Stimulated activated CD4-positive, alpha-beta T cell treated with anti-CD3 and anti-CD28 coated beads, Interleukin-4, amount 100 ng/mL, for 48 hours (primary cell): ENCODE measurements at regions not wholly inside any gene's neighbourhood (a gene's known extent, or its start where the extent isn't known, plus 50 kb on each side); places are given as distances from the start of the nearest gene placed in this dataset.

Experiments
- DNase-seq, 2 donors: peaks; one replicate each; pipeline ENCODE4 v3.0.0-alpha.2; 2020; ENCODE audit warnings: low read depth in 2 of 2

DNA sequence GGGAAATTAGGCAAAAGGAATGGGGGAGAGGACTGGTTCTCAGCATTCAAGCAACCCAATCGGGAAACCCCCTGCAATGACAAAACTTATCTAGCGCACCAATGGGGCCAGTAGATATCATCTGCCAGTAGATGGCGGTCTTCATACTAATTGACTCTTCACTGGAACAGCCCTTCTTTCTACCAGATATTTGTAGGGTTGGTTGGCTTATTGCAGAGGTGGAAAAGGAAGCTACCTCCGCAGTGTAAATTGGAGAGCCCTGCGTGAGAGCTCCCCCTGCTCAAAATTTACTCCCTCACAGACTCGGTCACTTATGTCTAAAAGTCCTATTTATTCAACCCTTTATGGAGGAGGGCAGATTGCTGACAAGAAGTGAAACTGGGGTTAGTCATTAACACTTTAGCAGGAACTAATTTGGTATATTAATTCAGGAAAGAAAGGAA, 166.1 kb upstream of the CCND2 start:
- DNase-seq = peak in 1 of 2 donors; percentile 47

DNA sequence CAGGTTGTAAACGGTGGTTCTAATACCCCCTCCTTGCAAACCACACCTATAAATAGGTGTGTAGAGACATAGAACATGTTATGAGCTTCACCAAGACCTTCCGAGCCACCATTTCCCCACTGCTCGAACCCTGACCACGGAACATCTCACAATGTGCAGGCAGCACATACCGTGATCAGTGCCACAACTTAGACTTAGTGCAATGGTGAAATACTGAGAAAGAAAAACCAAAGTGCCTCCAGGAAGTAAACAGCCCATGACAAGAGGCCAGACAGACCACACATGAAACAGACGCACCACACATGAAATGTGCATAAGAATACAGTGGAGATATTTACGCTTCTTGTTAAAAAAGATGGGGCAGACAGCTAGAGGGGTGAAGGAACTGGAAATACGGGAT, 166.9 kb upstream of the CCND2 start:
- DNase-seq = no peak

DNA sequence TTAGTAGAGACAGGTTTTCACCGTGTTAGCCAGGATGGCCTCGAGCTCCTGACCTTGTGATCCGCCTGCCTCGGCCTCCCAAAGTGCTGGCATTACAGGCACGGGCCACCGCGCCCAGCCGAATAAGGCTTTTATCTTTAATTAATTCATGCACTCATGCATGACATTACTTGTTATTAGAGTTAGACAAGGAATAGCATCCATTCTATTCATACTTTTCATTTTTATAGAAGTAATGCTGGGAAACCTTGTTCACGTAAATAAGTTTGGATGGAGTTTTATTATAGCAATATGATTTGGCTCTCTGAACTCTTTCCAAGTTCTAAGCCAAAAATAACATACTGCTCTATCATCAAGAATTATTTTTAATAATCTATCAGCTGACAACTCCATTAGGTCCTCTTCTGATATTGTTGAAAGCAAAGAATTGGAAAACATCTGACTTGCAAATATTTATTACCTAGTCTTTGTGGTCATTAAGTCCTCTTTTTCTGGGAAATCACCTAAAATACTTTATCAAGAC, 168.8 kb upstream of the CCND2 start:
- DNase-seq = no peak

DNA sequence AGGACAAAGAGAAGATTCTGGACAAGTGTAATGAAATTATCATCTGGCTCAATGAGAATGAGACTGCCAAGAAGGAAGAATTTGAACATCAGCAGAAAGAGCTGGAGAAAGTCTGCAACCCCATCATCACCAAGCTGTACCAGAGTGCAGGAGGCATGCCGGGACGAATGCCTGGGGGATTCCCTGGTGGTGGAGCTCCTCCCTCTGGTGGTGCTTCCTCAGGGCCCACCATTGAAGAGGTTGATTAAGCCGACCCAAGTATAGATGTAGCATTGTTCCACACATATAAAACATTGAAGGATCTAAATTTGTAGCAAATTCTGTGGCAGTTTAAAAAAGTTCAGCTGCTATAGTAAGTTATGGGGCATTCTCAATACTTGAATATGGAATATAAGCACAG, 174.3 kb upstream of the CCND2 start:
- DNase-seq = no peak

- no peak for DNase-seq
Measured at GRCh38 chr12:4091016-4091743, 182.4 kb upstream of the CCND2 start.

GRCh38 chr12:4089956-4090355, 183.6 kb upstream of the CCND2 start:
- no peak for DNase-seq

DNA sequence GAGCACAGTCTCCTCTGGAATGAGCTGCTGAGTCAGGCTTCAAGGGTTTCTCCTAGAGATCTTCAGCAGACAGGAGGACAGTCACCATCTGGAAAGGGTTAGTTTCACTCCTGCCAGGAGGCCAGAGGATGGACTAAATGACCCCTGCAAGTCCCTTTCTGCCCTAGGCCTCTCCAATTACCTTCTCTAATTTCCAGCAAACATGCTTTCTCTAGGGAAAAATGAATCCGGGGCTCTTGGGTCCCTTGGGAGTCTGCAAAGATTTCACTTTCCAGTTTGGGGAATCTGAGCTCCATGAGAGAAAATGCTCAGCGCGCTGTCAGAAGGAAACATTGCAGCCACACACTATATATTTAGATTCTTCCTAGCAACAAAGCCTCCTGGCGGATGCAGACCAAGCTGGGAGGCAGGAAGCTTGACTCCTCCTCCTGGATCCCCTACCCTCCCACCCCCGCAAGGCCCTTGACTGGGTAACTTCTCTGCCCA, 184.4 kb upstream of the CCND2 start:
- DNase-seq = no peak

DNA sequence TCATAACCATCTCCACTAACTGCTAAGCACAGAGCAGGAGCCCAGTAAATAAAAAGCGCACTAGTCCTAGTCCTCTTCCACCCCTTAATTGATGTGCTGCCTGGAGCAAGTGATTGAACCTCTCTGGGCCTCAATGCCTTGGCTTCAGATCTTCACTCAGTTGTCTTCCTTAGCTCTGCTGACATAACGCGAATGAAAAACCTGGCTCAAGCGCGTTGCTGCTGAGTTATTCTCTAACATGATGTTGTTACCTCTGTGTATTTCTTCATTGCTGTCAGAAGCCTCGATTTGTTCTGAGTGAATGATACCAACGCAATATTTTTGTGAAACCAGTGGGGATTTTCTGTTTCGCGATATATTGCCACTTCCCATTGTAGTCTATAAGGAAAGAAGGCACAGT, 185.1 kb upstream of the CCND2 start:
- no peak for DNase-seq

- no peak for DNase-seq
Measured at GRCh38 chr12:4086481-4086880, 187.1 kb upstream of the CCND2 start.

- DNase-seq = no peak
Measured at GRCh38 chr12:4084573-4084972, 189.0 kb upstream of the CCND2 start.

- no peak for DNase-seq
Measured at GRCh38 chr12:4082809-4083403, 190.7 kb upstream of the CCND2 start.

- DNase-seq = no peak
Measured at GRCh38 chr12:4080213-4080612, 193.3 kb upstream of the CCND2 start.

DNA sequence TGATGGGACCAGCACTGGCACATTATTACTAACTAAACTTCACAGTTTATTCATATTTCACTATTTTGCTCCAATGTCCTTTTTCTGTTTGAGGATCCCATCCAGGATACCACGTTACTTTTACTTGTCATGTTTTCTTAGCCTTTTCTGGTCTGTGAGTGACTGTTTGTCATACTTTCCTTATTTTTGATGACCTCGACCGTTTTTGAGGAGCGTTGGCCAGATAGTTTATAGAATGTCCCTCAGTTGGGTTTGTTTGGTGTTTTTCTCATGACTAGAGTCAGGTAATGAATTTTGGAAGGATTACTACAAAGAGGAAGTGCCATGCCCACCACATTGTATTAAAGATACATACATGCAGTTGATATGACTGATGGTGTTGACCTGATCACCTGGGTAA, 199.4 kb upstream of the CCND2 start:
- DNase-seq = no peak

DNA sequence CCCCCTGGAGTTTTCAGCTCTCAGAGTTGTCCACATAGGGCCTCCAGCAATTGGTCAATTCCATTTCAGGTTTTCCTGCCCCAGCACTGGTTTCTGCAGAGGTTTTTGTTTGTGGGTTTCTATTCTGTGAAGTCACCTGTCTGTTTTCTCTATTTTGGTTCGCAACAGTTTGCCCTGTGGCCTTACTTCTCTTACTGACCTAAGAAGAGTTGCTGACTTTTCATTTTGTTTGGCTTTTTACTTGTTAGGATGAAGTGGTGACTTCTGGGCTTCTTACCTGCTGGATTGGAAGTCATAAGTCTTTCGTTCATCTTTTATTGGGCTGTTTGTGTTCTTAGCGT, 196.4 kb upstream of the PARP11 start:
- DNase-seq = no peak

DNA sequence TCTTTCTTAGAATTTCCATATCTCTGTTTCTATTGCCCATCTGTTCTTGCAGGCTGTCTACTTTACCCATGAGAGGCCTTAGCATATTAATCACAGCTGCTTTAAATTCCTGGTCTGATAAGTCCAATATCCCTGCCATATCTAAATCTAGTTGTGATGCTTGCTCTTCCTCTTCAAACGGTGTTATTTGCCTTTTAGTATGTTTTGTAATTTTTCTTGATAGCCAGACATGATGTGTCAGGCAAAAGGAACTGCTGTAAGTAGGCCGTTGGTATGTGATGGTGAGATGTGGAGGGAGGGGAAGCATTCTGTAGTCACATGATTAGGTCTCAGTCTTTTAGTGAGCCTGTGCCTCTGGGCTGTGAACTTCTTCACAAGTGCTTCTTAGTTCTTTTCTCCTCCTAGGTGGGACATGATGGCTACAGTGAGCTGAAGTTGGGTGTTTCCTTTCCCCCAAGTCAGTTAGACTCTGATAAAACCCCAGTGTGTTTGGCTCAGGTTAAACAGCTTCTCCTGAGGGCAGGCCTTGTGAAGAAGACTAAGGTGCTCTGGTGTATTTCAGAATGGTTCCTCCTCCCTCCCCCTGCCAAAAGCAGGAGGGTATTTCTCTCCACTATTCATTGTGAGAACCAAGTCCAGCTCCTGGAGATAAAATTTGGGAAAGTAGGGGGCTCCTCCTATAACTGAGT, 195.9 kb upstream of the PARP11 start:
- DNase-seq = no peak

DNA sequence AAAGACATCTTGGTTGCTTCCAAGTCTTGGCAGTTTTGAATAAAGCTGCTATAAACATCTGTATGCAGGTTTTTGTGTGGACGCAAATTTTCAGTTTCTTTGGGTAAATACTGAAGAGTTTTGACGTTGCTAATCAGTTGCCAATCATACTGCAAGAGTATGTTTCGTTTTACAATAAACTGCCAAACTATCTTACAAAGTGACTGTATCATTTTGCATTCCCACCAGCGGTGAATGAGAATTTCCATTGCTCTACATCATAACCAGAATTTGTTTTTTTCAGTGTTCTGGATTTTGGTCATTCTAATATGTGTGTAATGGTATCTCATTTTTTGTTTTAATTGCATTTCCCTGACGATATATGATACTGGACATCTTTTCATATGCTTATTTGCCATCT, 190.8 kb upstream of the PARP11 start:
- DNase-seq = no peak

GRCh38 chr12:4059898-4060568, 186.8 kb upstream of the PARP11 start:
- no peak for DNase-seq

DNA sequence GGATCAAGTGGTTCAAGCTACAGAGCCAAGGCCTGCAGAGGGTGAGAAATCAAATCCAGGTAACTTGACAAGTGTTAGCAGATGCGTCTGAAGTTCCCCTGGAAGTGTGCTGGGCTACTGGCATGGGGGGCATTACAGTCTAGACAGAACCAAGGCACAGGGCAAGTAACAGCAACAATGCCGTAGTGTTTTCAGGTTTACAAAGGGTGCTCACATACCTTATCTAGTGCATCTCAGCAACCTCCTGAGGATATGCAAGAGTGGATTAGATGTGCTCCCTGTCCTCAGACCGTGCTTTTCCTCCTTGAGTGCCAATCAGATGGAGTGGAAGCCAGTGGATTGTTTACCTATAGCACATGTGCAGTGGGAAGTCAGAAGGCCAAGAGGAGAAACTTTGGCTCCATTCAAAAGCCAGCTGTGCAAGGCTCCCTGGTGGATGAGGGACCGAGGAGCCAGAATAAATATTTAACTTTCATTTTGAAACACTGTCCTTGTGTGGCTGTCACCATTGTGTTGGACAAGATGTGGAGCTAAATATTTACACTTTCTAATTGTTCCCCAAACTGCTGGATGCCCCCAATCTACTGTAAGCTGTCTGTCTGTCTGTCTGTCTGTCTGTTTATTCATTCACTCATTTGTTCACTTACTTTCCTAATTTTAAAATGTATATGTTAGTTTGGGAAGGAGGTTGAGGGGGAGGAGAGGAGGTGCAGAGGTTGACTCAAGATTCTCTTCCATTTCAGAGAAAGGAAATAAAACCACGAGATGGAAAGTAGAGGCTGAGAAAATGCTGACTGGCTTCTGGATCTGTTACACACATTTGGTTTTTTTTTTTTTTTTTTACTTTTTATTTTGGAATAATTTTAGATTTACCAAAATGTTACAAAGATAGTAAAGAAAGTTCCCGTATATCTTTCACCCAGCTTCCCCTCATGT, 184.0 kb upstream of the PARP11 start:
- DNase-seq = no peak

DNA sequence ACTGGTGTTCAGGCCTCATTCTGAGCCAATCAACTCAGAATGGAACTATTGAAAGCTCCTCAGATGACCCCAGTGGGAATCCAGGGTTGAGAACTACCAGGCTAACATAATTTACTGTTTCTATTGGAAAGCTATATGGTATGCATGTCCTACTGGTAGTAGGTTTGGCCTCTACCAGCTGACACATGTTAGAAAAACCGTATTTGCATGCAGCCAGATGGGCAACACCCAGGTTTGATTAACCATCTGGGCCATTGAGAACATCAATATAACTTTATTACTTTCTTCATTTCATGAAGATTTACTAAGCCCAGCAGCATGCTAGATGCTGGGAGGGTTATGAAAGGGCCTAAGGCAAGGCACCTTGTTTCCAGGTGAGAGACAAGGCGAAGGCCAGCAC, 181.4 kb upstream of the PARP11 start:
- DNase-seq = no peak

- no peak for DNase-seq
Measured at GRCh38 chr12:4052691-4053090, 179.5 kb upstream of the PARP11 start.

GRCh38 chr12:4051596-4051995, 178.4 kb upstream of the PARP11 start:
- DNase-seq = no peak
